AG04450 (cell line): ENCODE measurements at regions not wholly inside any gene's neighbourhood (a gene's known extent, or its start where the extent isn't known, plus 50 kb on each side); places are given as distances from the start of the nearest gene placed in this dataset.

Source experiments
- CTCF ChIA-PET: fragments of 300-600, 350-600 bp; formaldehyde crosslinking; extraction: SDS; loops from one replicate; lab custom pipeline; 2022; ENCODE audit warnings: antibody characterized with exemption, inconsistent platforms; lab: Charles Lee
- POLR2A ChIA-PET: fragments of 350-600 bp; formaldehyde crosslinking; extraction: SDS; loops from one replicate; lab custom pipeline; 2021; ENCODE audit warnings: antibody characterized with exemption, inconsistent platforms; lab: Yijun Ruan, JAX
- DNase-seq: peaks from one replicate; pipeline ENCODE4 v3.0.0-alpha.2; 2011; ENCODE audit warnings: low read depth, low spot score
- H3K27ac ChIP-seq: one replicate; pipeline ENCODE4 v1.5.1; 2012; ENCODE audit warnings: low read depth, low read length, control low read depth
- H3K27me3 ChIP-seq: one replicate; pipeline ENCODE4 v1.6.0; 2012; ENCODE audit warnings: low read length; ENCODE audit not compliant: control insufficient read depth, insufficient read depth
- H3K4me3 ChIP-seq: 2 replicates; pipeline ENCODE4 v1.5.1; 2011; ENCODE audit warnings: mild to moderate bottlenecking, low read depth, low read length, control low read depth
- H3K9me3 ChIP-seq: 2 replicates; pipeline ENCODE4 v1.5.1; 2012; ENCODE audit warnings: low read length; ENCODE audit not compliant: control insufficient read depth, insufficient read depth
- CTCF ChIP-seq: IDR thresholded peaks from 2 replicates; pipeline ENCODE4 v1.5.1; 2011; ENCODE audit warnings: low read depth, low read length, control low read depth, inconsistent platforms

GRCh38 chr2:34011684-34012083 lies 412.6 kb upstream of the FAM98A start:
- Histone ChIP-seq H3K4me3 (no peak overlapping the region), H3K9me3 (no peaks in the 10 kb centered on the region), H3K27me3 (no peaks in the 10 kb centered on the region), H3K27ac (no peak overlapping the region)
- TF ChIP-seq CTCF, result no peak
- CTCF ChIA-PET, result interaction anchor here (1.3 kb wide), 1 partner anchor 1399 kb away, joined by 5 read pairs; no protein-coding TSS in a partner anchor
- POLR2A ChIA-PET, result no interaction called here
- no peak for DNase-seq

GRCh38 chr2:34005901-34006300 lies 406.8 kb upstream of the FAM98A start:
- Histone ChIP-seq H3K27me3 (no peaks in the 10 kb centered on the region), H3K9me3 (no peaks in the 10 kb centered on the region), H3K27ac (no peak overlapping the region), H3K4me3 (no peak overlapping the region)
- no peak for TF ChIP-seq CTCF
- DNase-seq, result no peak
- POLR2A ChIA-PET, result no interaction called here
- CTCF ChIA-PET, result no interaction called here

- no peak for DNase-seq
- CTCF ChIA-PET, result no interaction called here
- H3K27me3 ChIP-seq, result no peaks in the 10 kb centered on the region
- no peak overlapping the region for H3K4me3 ChIP-seq
- no peaks in the 10 kb centered on the region for H3K9me3 ChIP-seq
- no peak for TF ChIP-seq CTCF
- POLR2A ChIA-PET, result no interaction called here
- H3K27ac ChIP-seq, result no peak overlapping the region
Measured at GRCh38 chr2:34004936-34005335, 405.8 kb upstream of the FAM98A start.

GRCh38 chr2:34003795-34004194 lies 404.7 kb upstream of the FAM98A start:
- POLR2A ChIA-PET, result no interaction called here
- H3K9me3 ChIP-seq, result no peaks in the 10 kb centered on the region

GRCh38 chr2:34001557-34001956 lies 402.5 kb upstream of the FAM98A start:
- ChIA-PET CTCF (no interaction called here), POLR2A (no interaction called here)
- peaks cover 7% of the 10 kb centered on the region for H3K9me3 ChIP-seq
- no peak for DNase-seq
- H3K27me3 ChIP-seq, result no peaks in the 10 kb centered on the region
- no peak overlapping the region for H3K27ac ChIP-seq
- no peak overlapping the region for H3K4me3 ChIP-seq
- no peak for TF ChIP-seq CTCF

More at GRCh38 chr2:34003795-34004194, 404.7 kb upstream of the FAM98A start:
- Histone ChIP-seq H3K4me3 (no peak overlapping the region), H3K27ac (no peak overlapping the region), H3K27me3 (no peaks in the 10 kb centered on the region)
- CTCF ChIA-PET, result no interaction called here
- no peak for DNase-seq
- TF ChIP-seq CTCF, result no peak
